Activated CD4-positive, alpha-beta T cell treated with anti-CD3 and anti-CD28 coated beads, Interleukin-2, Interleukin-4, amounts not matched to agents 100 ng/mL and 50 ng/mL, durations not matched to agents 16 hours and 8 hours (primary cell): ENCODE measurements at regions not wholly inside any gene's neighbourhood (a gene's known extent, or its start where the extent isn't known, plus 50 kb on each side); places are given as distances from the start of the nearest gene placed in this dataset.
"Not testable (repeated sequence)": the region's sequence is repeated elsewhere in the genome, so short reads cannot be mapped to it uniquely, and the experiment has no call there.

Source experiments
- DNase-seq: peaks from one replicate; pipeline ENCODE4 v3.0.0-alpha.2; 2020; ENCODE audit warnings: low spot score

- not testable (repeated sequence) for DNase-seq
Measured at GRCh38 chr6:16039892-16040627, 88.8 kb upstream of the MYLIP start.

GRCh38 chr6:16038938-16039337, 89.9 kb upstream of the MYLIP start:
- DNase-seq, result no peak

GRCh38 chr6:16035488-16036080, 93.3 kb upstream of the MYLIP start:
- no peak for DNase-seq

- no peak for DNase-seq
Measured at GRCh38 chr6:16033214-16033613, 95.7 kb upstream of the MYLIP start.

- no peak for DNase-seq
Measured at GRCh38 chr6:16031278-16031981, 97.5 kb upstream of the MYLIP start.

- no peak for DNase-seq
Measured at GRCh38 chr6:16028966-16029365, 99.9 kb upstream of the MYLIP start.

- no peak for DNase-seq
Measured at GRCh38 chr6:16020259-16020658, 108.6 kb upstream of the MYLIP start.

GRCh38 chr6:16019462-16019861, 109.4 kb upstream of the MYLIP start:
- no peak for DNase-seq

- no peak for DNase-seq
Measured at GRCh38 chr6:16018626-16019025, 110.3 kb upstream of the MYLIP start.

GRCh38 chr6:16014325-16014724, 114.6 kb upstream of the MYLIP start:
- DNase-seq, result not testable (repeated sequence)

- no peak for DNase-seq
Measured at GRCh38 chr6:16007146-16007545, 121.7 kb upstream of the MYLIP start.

GRCh38 chr6:16006681-16007080, 122.2 kb upstream of the MYLIP start:
- no peak for DNase-seq

- DNase-seq, result no peak
Measured at GRCh38 chr6:16004934-16005679, 123.8 kb upstream of the MYLIP start.

GRCh38 chr6:16003197-16003491, 125.7 kb upstream of the MYLIP start:
- no peak for DNase-seq

GRCh38 chr6:16002332-16003196, 126.3 kb upstream of the MYLIP start:
- DNase-seq, result no peak

- no peak for DNase-seq
Measured at GRCh38 chr6:16001158-16001557, 127.7 kb upstream of the MYLIP start.

- DNase-seq, result no peak
Measured at GRCh38 chr6:15999201-15999600, 129.7 kb upstream of the MYLIP start.

GRCh38 chr6:15997586-15998388, 131.1 kb upstream of the MYLIP start:
- no peak for DNase-seq

GRCh38 chr6:15996030-15996429, 132.9 kb upstream of the MYLIP start:
- no peak for DNase-seq

GRCh38 chr6:15995493-15995892, 133.4 kb upstream of the MYLIP start:
- DNase-seq, result no peak
